Kidney (tissue), 13 donors: ENCODE measurements at regions not wholly inside any gene's neighbourhood (a gene's known extent, or its start where the extent isn't known, plus 50 kb on each side); places are given as distances from the start of the nearest gene placed in this dataset.

Source experiments
- DNase-seq, 5 donors: peaks; one replicate each; pipeline ENCODE4 v3.0.0-alpha.2; 2013 to 2020
- FAIRE-seq: peaks from 2 replicates; lab custom pipeline; 2012; peaks lifted over from hg19 to GRCh38; lab: Jason Lieb, UNC
- H3K27ac ChIP-seq, 2 donors: one replicate each; pipeline ENCODE4 v1.7.0; 2013; ENCODE audit warnings: low read depth in 2 of 2, low read length in 2 of 2, inconsistent platforms in 1 of 2
- H3K27me3 ChIP-seq: one replicate; pipeline ENCODE4 v1.7.1; 2013; ENCODE audit warnings: low read length, inconsistent platforms; ENCODE audit not compliant: control insufficient read depth, insufficient read depth
- H3K36me3 ChIP-seq, 3 donors: one replicate each; pipeline versions ENCODE4 v1.7.0 to v1.7.1; 2013; ENCODE audit warnings: low read length in 3 of 3, control low read depth in 1 of 3, inconsistent platforms in 1 of 3; ENCODE audit not compliant: insufficient read depth in 3 of 3, control insufficient read depth in 2 of 3
- H3K4me1 ChIP-seq, 3 donors: one replicate each; pipeline versions ENCODE4 v1.7.0 to v1.7.1; 2013; ENCODE audit warnings: low read length in 3 of 3, inconsistent platforms in 1 of 3, low read depth in 1 of 3; ENCODE audit not compliant: control insufficient read depth in 2 of 3, insufficient read depth in 2 of 3
- H3K4me3 ChIP-seq, 3 donors: one replicate each; pipeline versions ENCODE4 v1.7.0 to v1.8.1; 2013; ENCODE audit warnings: low read length in 3 of 3, control low read depth in 1 of 3, inconsistent platforms in 1 of 3
- H3K9ac ChIP-seq, 3 donors: one replicate each; pipeline versions ENCODE4 v1.7.0 to v1.7.1; 2013; ENCODE audit warnings: low read length in 3 of 3, control low read depth in 1 of 3, inconsistent platforms in 1 of 3
- H3K9me3 ChIP-seq, 3 donors: one replicate each; pipeline versions ENCODE4 v1.7.0 to v1.7.1; 2013; ENCODE audit warnings: low read length in 3 of 3, control low read depth in 1 of 3, inconsistent platforms in 1 of 3; ENCODE audit not compliant: control insufficient read depth in 2 of 3, insufficient read depth in 1 of 3
- intact Hi-C: fragments of 100-400 bp; cut with DNase I; formaldehyde crosslinking; loops from one replicate; pipeline ENCODE4 v1.11.1; 2022
- TF ChIP-seq, protein P1 (sequence below): IDR thresholded peaks from 3 replicates; pipeline ENCODE4 v1.5.1; 2012; ENCODE audit warnings: mild to moderate bottlenecking, moderate library complexity, borderline replicate concordance; ENCODE audit not compliant: insufficient read depth; ENCODE audit errors: extremely low read depth
- donor health status: control.
- donor health status: control.
- donor health status: control.
- donor health status: control.
- donor health status: control.
- donor health status: DM: yes; HTN: yes; CAD: no.
- donor health status: Normal renal cell carcinoma (clear cell type).

DNA sequence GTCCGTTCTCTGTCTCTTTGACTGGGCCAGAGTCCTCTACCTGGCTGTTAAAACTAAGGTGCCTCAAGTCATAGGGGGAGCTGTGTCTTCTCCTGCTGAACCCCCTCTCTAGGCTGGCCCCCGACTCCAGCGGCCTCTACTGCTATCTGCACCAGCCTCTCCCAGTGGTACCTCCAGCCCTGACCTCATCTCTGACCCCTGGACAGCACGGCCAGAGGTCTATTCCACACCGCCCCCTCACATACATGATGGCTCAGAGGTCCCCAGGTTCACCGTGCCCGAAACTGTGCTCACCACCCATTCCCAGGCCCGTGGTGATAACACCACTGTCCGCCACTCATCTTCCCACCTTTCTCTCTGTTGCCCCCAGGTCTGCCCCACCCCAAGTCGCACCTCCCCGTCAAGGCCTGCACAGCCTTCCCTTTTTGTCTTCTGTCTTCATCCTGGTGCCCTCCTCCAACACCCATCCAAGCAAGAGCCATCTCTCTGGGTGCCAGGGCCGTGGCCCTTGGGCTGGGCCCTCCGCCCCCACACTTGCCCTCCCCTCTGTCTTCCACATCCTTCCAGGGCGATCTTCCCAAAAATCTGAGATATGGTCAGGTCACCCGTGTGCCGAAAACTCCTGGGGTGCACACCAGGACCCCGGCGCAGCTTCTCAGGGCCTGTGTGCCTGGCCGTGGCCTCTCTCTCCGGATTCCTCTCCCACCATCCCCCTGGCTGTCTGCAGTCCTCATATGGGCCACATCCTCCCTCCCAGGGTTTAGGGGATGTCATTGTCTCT, 134.4 kb upstream of the ID2 start:
- intact Hi-C loops = no loop called here
- Histone ChIP-seq H3K9me3 (no peaks in the 10 kb centered on the region), H3K27me3 (no peaks in the 10 kb centered on the region), H3K9ac (no peak overlapping the region), H3K4me3 (no peak overlapping the region), H3K36me3 (no peaks in the 10 kb centered on the region), H3K27ac (no peak overlapping the region), H3K4me1 (peaks cover 0 to 8% (median 2%) of the 10 kb centered on the region in 3 donors)
- DNase-seq = peak in 2 of 5 donors; percentile 4 to 35
- TF ChIP-seq, protein P1, sequence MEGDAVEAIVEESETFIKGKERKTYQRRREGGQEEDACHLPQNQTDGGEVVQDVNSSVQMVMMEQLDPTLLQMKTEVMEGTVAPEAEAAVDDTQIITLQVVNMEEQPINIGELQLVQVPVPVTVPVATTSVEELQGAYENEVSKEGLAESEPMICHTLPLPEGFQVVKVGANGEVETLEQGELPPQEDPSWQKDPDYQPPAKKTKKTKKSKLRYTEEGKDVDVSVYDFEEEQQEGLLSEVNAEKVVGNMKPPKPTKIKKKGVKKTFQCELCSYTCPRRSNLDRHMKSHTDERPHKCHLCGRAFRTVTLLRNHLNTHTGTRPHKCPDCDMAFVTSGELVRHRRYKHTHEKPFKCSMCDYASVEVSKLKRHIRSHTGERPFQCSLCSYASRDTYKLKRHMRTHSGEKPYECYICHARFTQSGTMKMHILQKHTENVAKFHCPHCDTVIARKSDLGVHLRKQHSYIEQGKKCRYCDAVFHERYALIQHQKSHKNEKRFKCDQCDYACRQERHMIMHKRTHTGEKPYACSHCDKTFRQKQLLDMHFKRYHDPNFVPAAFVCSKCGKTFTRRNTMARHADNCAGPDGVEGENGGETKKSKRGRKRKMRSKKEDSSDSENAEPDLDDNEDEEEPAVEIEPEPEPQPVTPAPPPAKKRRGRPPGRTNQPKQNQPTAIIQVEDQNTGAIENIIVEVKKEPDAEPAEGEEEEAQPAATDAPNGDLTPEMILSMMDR = no peak
- FAIRE-seq = no peak

DNA sequence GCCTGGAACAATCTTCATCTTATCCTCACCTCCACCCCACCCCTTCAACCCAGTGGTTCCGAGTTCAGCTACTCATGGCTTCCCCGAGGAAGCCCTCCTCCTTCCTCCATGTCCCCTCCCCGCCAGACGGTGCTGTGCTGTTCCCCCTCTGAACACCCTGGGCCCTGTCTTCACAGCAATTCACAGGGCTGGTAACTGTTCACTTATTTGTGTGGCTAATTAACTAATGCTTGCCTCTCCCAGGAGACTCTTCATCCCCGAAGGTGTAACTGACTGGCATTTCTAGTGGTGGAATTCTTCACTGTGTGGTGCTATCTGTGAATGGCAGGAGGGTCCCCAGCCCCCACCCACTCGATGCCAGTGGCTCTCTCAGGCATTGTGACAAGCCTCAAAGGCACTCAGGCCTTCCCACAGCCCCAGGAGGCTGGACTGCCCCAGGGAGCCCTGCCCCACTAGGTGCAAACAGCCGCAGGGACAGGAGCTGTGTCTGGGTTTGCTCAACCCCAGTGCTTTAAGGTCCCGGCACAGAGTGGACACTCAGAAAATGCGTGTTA, 133.7 kb upstream of the ID2 start:
- TF ChIP-seq, protein P1 = no peak
- no peaks in the 10 kb centered on the region for H3K27me3 ChIP-seq
- H3K9me3 ChIP-seq = no peaks in the 10 kb centered on the region
- H3K4me1 ChIP-seq = peaks cover 0 to 7% (median 2%) of the 10 kb centered on the region in 3 donors
- H3K4me3 ChIP-seq = no peak overlapping the region
- no peak for FAIRE-seq
- intact Hi-C loops = no loop called here
- DNase-seq = peak in 2 of 5 donors; percentile 11 to 34
- no peaks in the 10 kb centered on the region for H3K36me3 ChIP-seq
- H3K27ac ChIP-seq = no peak overlapping the region
- no peak overlapping the region for H3K9ac ChIP-seq

DNA sequence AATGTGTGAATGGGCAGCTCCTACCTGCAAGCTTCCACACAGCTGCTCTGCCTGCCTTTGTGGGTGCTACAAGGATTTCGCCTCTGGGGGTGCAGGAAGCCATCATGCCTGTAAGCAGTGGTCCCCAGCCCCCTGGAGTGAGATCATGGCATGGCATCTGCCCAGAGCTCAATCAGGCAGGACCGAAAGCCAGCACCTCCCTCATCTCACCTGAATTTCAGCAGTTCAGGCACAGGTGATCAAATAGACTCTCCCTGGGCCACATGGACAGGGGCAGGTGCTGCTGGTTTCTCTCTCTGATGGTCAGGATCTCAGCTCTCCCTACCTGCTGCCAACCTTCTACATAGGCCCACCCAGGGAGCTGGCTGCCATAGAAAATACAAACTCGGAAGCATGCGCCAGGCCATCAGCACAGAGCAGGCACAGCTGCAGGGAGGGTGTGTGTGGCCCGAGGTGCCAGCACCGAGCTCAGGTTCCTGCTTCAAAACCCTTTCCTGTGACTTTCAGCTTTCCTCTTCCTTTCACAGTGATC, 133.2 kb upstream of the ID2 start:
- Histone ChIP-seq H3K9ac (no peak overlapping the region), H3K4me1 (peaks cover 0 to 5% (median 0%) of the 10 kb centered on the region in 3 donors), H3K9me3 (no peaks in the 10 kb centered on the region), H3K27me3 (no peaks in the 10 kb centered on the region), H3K27ac (no peak overlapping the region), H3K4me3 (no peak overlapping the region), H3K36me3 (no peaks in the 10 kb centered on the region)
- intact Hi-C loops = no loop called here
- FAIRE-seq (no peak), DNase-seq (peak in 3 of 5 donors; percentile 28 to 35 (median 34))
- TF ChIP-seq, protein P1 = no peak
